T-cell (primary cell): ENCODE measurements at regions not wholly inside any gene's neighbourhood (a gene's known extent, or its start where the extent isn't known, plus 50 kb on each side); places are given as distances from the start of the nearest gene placed in this dataset.

ENCODE experiments used
- ATAC-seq, 4 experiments: fragments of 200-7000 bp in 3 of 4; fragments of 150-1000 bp in 1 of 4; cut with Tn5 transposase; replicated peaks in 1 of 4; 1 replicate in 3 of 4; 2 replicates in 1 of 4; pipeline ENCODE4 v1.10.0; 2021; ENCODE audit warnings: moderate library complexity in 3 of 4, mild to moderate bottlenecking in 2 of 4, moderate number of reproducible peaks in 1 of 4
- CTCF ChIA-PET, 2 donors: fragments of 300-600 bp; sonication (Branson Sonifier 250); formaldehyde crosslinking; loops; one replicate each; lab custom pipeline; 2022; ENCODE audit warnings: antibody characterized with exemption in 2 of 2; lab: Charles Lee
- POLR2A ChIA-PET, 2 donors: fragments of 300-600 bp; sonication (Branson Sonifier 250); formaldehyde crosslinking; loops; one replicate each; lab custom pipeline; 2022; ENCODE audit warnings: antibody characterized with exemption in 2 of 2; lab: Charles Lee
- DNase-seq, 35 experiments: peaks; one replicate each; pipeline versions ENCODE4 v3.0.0 to v3.0.0-alpha.2; 2013 to 2023
- H3K27ac ChIP-seq: one replicate; pipeline ENCODE4 v1.5.1; 2013; ENCODE audit warnings: low read length
- H3K27me3 ChIP-seq, 2 experiments: replicated peaks in 1 of 2; 1 replicate in 1 of 2; 2 replicates in 1 of 2; pipeline versions ENCODE4 v1.6.1 to v1.7.0; 2013; ENCODE audit warnings: low read length in 1 of 2, mixed read lengths in 1 of 2; ENCODE audit not compliant: control insufficient read depth in 2 of 2, insufficient read depth in 2 of 2; ENCODE audit errors: extremely low read depth in 1 of 2
- H3K36me3 ChIP-seq, 2 donors: 1 replicate in 1 of 2; 2 replicates in 1 of 2; pipeline versions ENCODE4 v1.6.1 to v1.7.0; 2013; ENCODE audit warnings: low read length in 1 of 2; ENCODE audit not compliant: control insufficient read depth in 2 of 2, insufficient read depth in 1 of 2; ENCODE audit errors: extremely low read depth in 1 of 2
- H3K4me1 ChIP-seq, 2 experiments: 1 replicate in 1 of 2; 2 replicates in 1 of 2; pipeline versions ENCODE4 v1.6.1 to v1.7.0; 2013; ENCODE audit warnings: low read length in 2 of 2, mixed read lengths in 1 of 2; ENCODE audit not compliant: insufficient read depth in 2 of 2, control insufficient read depth in 1 of 2; ENCODE audit errors: extremely low read depth in 1 of 2
- H3K4me3 ChIP-seq, 2 donors: 1 replicate in 1 of 2; 2 replicates in 1 of 2; pipeline versions ENCODE4 v1.5.1 to v1.7.0; 2013; ENCODE audit warnings: mild to moderate bottlenecking in 2 of 2, low read length in 1 of 2, moderate library complexity in 1 of 2; ENCODE audit not compliant: control insufficient read depth in 1 of 2; ENCODE audit errors: extremely low read depth in 1 of 2
- H3K9me3 ChIP-seq: 2 replicates; pipeline ENCODE4 v1.7.0; 2013
- H3K27ac Mint-ChIP-seq, 2 donors: one replicate each; pipeline ENCODE4 v1.8.0; 2020 to 2021; ENCODE audit warnings: mild to moderate bottlenecking in 2 of 2, mixed read lengths in 2 of 2
- H3K27me3 Mint-ChIP-seq, 2 donors: one replicate each; pipeline ENCODE4 v1.8.0; 2021 to 2022; ENCODE audit warnings: mixed read lengths in 2 of 2
- H3K36me3 Mint-ChIP-seq: one replicate; pipeline ENCODE4 v1.8.0; 2021; ENCODE audit warnings: mixed read lengths
- H3K4me1 Mint-ChIP-seq, 3 donors: one replicate each; pipeline ENCODE4 v1.8.0; 2020 to 2022; ENCODE audit warnings: mixed read lengths in 3 of 3, mild to moderate bottlenecking in 1 of 3
- H3K4me3 Mint-ChIP-seq, 3 donors: one replicate each; pipeline ENCODE4 v1.8.0; 2020 to 2022; ENCODE audit warnings: mild to moderate bottlenecking in 3 of 3, mixed read lengths in 3 of 3, moderate library complexity in 3 of 3
- H3K9me3 Mint-ChIP-seq, 3 donors: one replicate each; pipeline ENCODE4 v1.8.0; 2020 to 2022; ENCODE audit warnings: mixed read lengths in 3 of 3
- WGBS: methylation state at CpG from one replicate; pipeline ENCODE4 v1.1.5; 2013; ENCODE audit warnings: missing lambda C conversion rate; ENCODE audit not compliant: insufficient coverage; 5-methylcytosine and 5-hydroxymethylcytosine counted together

DNA sequence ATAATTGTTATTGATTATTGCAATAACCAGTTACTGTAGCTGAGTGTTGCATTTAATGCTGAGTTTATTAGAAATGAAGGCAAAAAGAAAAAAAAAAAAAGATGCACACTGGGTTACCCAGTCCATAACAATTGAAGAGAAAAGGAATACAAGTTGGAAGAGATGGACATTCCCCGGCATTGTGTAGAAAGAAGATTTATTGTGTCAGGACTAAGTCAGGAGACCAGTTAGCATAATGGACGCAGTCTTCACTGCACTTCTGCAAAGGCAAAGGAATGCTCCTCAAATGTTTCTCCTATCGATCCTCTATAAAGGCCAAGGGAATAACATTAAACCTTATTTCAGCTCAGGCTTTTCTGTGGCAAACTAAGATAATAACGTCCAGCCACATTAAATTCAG lies 157.8 kb downstream of the INSIG2 start:
- Mint-ChIP-seq H3K9me3 (no peaks in the 10 kb centered on the region), H3K27me3 (peaks cover 30 to 32% of the 10 kb centered on the region in 2 donors), H3K4me3 (no peak overlapping the region), H3K36me3 (no peaks in the 10 kb centered on the region), H3K27ac (no peak overlapping the region), H3K4me1 (no peaks in the 10 kb centered on the region)
- ChIA-PET CTCF (interaction anchor here in 1 of 2 donors (0.7 kb wide), 1 partner anchor 24 kb away, joined by 3 read pairs; no protein-coding TSS in a partner anchor), POLR2A (no interaction called here)
- DNase-seq (no peak), ATAC-seq (no peak)
- H3K4me1 ChIP-seq = no peaks in the 10 kb centered on the region
- 80% methylated on average over 1 of the region's 4 CpGs for WGBS
- no peaks in the 10 kb centered on the region for H3K9me3 ChIP-seq
- no peaks in the 10 kb centered on the region for H3K36me3 ChIP-seq
- H3K4me3 ChIP-seq = no peak overlapping the region
- H3K27ac ChIP-seq = no peak overlapping the region
- peaks cover 0 to 10% of the 10 kb centered on the region in 2 experiments for H3K27me3 ChIP-seq

DNA sequence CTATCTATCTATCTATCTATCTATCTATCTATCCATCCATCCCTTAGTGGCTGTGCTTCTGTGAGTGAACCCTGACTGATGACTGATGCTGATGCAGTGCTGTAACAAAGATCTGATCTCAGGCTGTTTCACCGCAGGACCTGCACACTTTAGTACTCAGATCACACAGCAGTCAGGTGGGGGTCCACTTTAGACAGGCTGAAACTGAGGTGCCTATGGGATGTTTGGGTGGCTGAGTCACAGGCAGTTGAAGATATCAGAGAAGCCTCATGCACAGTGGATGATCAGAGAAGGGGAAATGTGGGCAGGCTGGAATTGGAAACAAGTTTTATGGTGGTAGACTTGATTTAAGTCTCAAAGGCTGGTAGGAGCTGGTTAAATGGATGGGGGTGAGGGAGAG lies 156.4 kb downstream of the INSIG2 start:
- DNase-seq (no peak), ATAC-seq (no peak)
- no peak overlapping the region for H3K27ac ChIP-seq
- CTCF ChIA-PET = no interaction called here
- no CpG with 5 or more reads among the region's 1 CpG for WGBS
- H3K4me1 ChIP-seq = no peaks in the 10 kb centered on the region
- Mint-ChIP-seq H3K4me3 (no peak overlapping the region), H3K36me3 (no peaks in the 10 kb centered on the region), H3K27ac (no peak overlapping the region), H3K9me3 (peaks cover under 1 to 4% (median under 1%) of the 10 kb centered on the region in 3 donors), H3K4me1 (no peaks in the 10 kb centered on the region), H3K27me3 (peaks cover 32 to 34% of the 10 kb centered on the region in 2 donors)
- no peaks in the 10 kb centered on the region for H3K36me3 ChIP-seq
- peaks cover 0 to 12% of the 10 kb centered on the region in 2 experiments for H3K27me3 ChIP-seq
- no peaks in the 10 kb centered on the region for H3K9me3 ChIP-seq
- POLR2A ChIA-PET = no interaction called here
- H3K4me3 ChIP-seq = no peak overlapping the region

DNA sequence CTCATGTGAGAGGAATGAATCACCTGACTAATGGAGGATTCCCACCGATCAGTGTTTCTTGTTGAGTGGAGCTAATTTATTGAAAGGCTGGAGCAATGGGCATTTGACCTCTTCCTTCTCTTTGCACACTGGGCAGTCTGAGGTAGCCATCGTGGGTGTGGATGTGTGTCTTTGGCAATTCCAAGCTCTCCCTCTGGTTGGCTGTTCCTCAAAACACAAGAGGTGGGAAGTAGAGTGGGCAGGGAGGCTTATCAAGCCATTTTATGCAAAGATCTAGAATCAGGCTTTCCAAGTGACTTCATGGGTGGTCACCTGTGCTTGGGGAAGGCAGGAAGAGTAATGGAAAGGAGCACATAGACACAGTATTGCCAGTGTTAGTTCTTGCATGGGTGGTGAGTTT lies 154.8 kb downstream of the INSIG2 start:
- peaks cover 31 to 40% of the 10 kb centered on the region in 2 donors for H3K27me3 Mint-ChIP-seq
- Histone ChIP-seq H3K27ac (no peak overlapping the region), H3K36me3 (no peaks in the 10 kb centered on the region), H3K9me3 (no peaks in the 10 kb centered on the region), H3K4me1 (no peaks in the 10 kb centered on the region), H3K4me3 (no peak overlapping the region), H3K27me3 (peaks cover 0 to 12% of the 10 kb centered on the region in 2 experiments)
- no peaks in the 10 kb centered on the region for H3K4me1 Mint-ChIP-seq
- CTCF ChIA-PET = no interaction called here
- no peak overlapping the region for H3K4me3 Mint-ChIP-seq
- peaks cover 7 to 10% (median 8%) of the 10 kb centered on the region in 3 donors for H3K9me3 Mint-ChIP-seq
- no peak overlapping the region for H3K27ac Mint-ChIP-seq
- POLR2A ChIA-PET = no interaction called here
- ATAC-seq (no peak), DNase-seq (no peak)
- H3K36me3 Mint-ChIP-seq = no peaks in the 10 kb centered on the region
- WGBS = no CpG with 5 or more reads among the region's 2 CpGs

DNA sequence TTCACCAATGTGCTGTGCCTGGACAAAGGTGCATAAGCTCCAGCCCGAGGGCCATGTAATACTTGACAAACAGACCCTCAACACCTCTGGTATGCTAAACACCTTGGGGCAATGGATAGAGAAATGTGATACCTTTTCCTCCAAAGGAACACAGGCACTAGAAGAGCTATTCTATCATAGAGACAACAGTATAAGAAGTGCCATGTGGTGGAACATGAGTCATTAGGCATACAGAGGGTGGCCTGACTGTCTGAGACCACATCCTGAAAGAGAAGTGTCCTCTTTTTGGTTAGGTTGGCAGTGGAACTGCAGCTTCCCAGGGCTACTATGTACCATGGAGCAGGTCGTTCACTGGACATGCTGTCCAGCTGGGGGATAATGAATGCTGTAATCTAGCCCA lies 153.9 kb downstream of the INSIG2 start:
- Mint-ChIP-seq H3K36me3 (no peaks in the 10 kb centered on the region), H3K9me3 (peaks cover 7 to 10% (median 8%) of the 10 kb centered on the region in 3 donors), H3K27me3 (peaks cover 33 to 48% of the 10 kb centered on the region in 2 donors), H3K27ac (no peak overlapping the region), H3K4me3 (no peak overlapping the region), H3K4me1 (no peaks in the 10 kb centered on the region)
- DNase-seq = no peak
- no peaks in the 10 kb centered on the region for H3K36me3 ChIP-seq
- ATAC-seq = no peak
- no peak overlapping the region for H3K27ac ChIP-seq
- 44% methylated on average over 1 of the region's 2 CpGs for WGBS
- CTCF ChIA-PET = no interaction called here
- no peaks in the 10 kb centered on the region for H3K9me3 ChIP-seq
- peaks cover 3 to 12% of the 10 kb centered on the region in 2 experiments for H3K27me3 ChIP-seq
- H3K4me3 ChIP-seq = no peak overlapping the region
- POLR2A ChIA-PET = interaction anchor here in 1 of 2 donors (0.6 kb wide), 1 partner anchor 24 kb away, joined by 4 read pairs; no protein-coding TSS in a partner anchor
- H3K4me1 ChIP-seq = no peaks in the 10 kb centered on the region

DNA sequence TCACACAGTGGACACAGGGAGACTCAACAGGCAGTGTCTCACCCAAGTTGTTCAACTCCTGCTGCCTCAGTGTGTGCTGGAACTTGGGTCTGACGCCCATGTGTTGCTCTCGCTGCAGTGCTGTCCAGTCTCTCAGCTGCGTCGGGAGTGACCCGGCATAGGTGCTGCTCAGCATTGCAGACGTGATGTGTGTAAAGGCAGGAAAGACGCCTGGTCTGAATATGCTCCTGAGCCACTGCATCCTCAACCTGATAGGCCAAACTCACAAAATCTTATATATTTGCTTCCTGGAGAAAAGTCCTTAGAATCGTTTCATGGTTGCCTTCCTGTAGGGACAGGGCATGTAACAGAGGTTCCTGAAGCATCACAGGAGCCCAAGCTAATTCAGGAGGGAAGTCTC lies 152.9 kb downstream of the INSIG2 start:
- H3K4me1 Mint-ChIP-seq = no peaks in the 10 kb centered on the region
- peaks cover 7 to 10% (median 8%) of the 10 kb centered on the region in 3 donors for H3K9me3 Mint-ChIP-seq
- Histone ChIP-seq H3K4me1 (no peaks in the 10 kb centered on the region), H3K9me3 (no peaks in the 10 kb centered on the region), H3K36me3 (no peaks in the 10 kb centered on the region), H3K4me3 (no peak overlapping the region), H3K27ac (no peak overlapping the region), H3K27me3 (peaks cover 3 to 12% of the 10 kb centered on the region in 2 experiments)
- peaks cover 39 to 50% of the 10 kb centered on the region in 2 donors for H3K27me3 Mint-ChIP-seq
- no peak for DNase-seq
- ChIA-PET POLR2A (no interaction called here), CTCF (no interaction called here)
- ATAC-seq = no peak
- WGBS = 72% methylated on average over 8 of the region's 8 CpGs
- no peaks in the 10 kb centered on the region for H3K36me3 Mint-ChIP-seq
- H3K4me3 Mint-ChIP-seq = no peak overlapping the region
- no peak overlapping the region for H3K27ac Mint-ChIP-seq

DNA sequence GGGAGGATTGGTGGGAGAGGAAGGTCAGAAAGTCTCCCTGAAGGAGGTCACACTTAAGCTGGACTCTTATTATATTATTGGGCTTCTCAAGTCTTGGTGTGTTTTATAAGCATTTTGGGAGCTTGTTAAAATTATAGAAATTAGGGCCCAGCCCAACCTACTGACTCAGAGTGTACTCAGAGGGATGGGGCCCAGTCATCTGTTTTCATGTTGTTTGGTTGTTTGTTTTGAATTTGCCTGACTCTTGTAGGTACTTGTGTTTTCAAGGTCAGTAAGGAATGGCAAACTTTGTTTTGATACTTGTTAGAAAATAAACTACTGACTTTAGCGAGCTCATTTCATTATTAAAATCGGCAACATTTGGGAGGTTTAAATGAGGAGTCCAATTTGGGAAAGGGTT lies 152.0 kb downstream of the INSIG2 start:
- no peak overlapping the region for H3K27ac Mint-ChIP-seq
- no peak for DNase-seq
- H3K27me3 ChIP-seq = peaks cover 5 to 12% of the 10 kb centered on the region in 2 experiments
- no peaks in the 10 kb centered on the region for H3K4me1 ChIP-seq
- H3K27ac ChIP-seq = no peak overlapping the region
- peaks cover 38 to 50% of the 10 kb centered on the region in 2 donors for H3K27me3 Mint-ChIP-seq
- no peak overlapping the region for H3K4me3 ChIP-seq
- ATAC-seq = no peak
- 71% methylated on average over 2 of the region's 2 CpGs for WGBS
- ChIA-PET POLR2A (no interaction called here), CTCF (no interaction called here)
- H3K4me3 Mint-ChIP-seq = no peak overlapping the region
- no peaks in the 10 kb centered on the region for H3K36me3 Mint-ChIP-seq
- H3K36me3 ChIP-seq = no peaks in the 10 kb centered on the region
- no peaks in the 10 kb centered on the region for H3K9me3 ChIP-seq
- peaks cover 7 to 10% (median 8%) of the 10 kb centered on the region in 3 donors for H3K9me3 Mint-ChIP-seq
- no peaks in the 10 kb centered on the region for H3K4me1 Mint-ChIP-seq

DNA sequence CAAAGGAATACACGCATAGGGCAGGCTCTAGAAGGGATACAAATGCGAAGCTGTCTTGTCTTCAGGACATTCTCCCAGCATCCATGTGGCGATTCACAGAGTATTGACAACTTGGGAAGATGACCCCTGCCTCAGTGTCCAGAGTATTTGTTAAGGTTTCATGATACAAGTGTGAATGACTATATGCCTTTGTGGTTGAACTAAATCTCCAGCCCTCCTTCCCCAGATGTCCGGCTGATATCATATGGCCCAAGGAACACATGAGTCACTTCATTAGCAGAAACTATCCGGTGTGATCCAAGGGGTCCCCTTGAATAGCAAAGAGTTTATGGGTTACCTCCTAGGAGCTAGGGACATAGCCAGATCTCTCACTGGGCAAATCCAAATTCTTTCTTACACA lies 151.0 kb downstream of the INSIG2 start:
- H3K27me3 Mint-ChIP-seq = peaks cover 35 to 46% of the 10 kb centered on the region in 2 donors
- DNase-seq (no peak), ATAC-seq (no peak)
- H3K9me3 Mint-ChIP-seq = peaks cover 7 to 10% (median 8%) of the 10 kb centered on the region in 3 donors
- H3K36me3 Mint-ChIP-seq = no peaks in the 10 kb centered on the region
- 90% methylated on average over 4 of the region's 5 CpGs for WGBS
- H3K4me1 Mint-ChIP-seq = no peaks in the 10 kb centered on the region
- Histone ChIP-seq H3K36me3 (no peaks in the 10 kb centered on the region), H3K27ac (no peak overlapping the region), H3K27me3 (peaks cover 5 to 12% of the 10 kb centered on the region in 2 experiments), H3K4me3 (no peak overlapping the region), H3K4me1 (no peaks in the 10 kb centered on the region), H3K9me3 (no peaks in the 10 kb centered on the region)
- H3K4me3 Mint-ChIP-seq = no peak overlapping the region
- ChIA-PET CTCF (no interaction called here), POLR2A (no interaction called here)
- H3K27ac Mint-ChIP-seq = no peak overlapping the region
